HG03469 (cell line): ENCODE measurements at regions not wholly inside any gene's neighbourhood (a gene's known extent, or its start where the extent isn't known, plus 50 kb on each side); places are given as distances from the start of the nearest gene placed in this dataset.
"Not testable (repeated sequence)": the region's sequence is repeated elsewhere in the genome, so short reads cannot be mapped to it uniquely, and the experiment has no call there.

ENCODE experiments used
- ATAC-seq: cut with Tn5 transposase; IDR thresholded peaks from one replicate; pipeline ENCODE4 v1.9.1; 2021; ENCODE audit warnings: mild to moderate bottlenecking, moderate library complexity, moderate number of reproducible peaks; ENCODE audit not compliant: unreplicated experiment

DNA sequence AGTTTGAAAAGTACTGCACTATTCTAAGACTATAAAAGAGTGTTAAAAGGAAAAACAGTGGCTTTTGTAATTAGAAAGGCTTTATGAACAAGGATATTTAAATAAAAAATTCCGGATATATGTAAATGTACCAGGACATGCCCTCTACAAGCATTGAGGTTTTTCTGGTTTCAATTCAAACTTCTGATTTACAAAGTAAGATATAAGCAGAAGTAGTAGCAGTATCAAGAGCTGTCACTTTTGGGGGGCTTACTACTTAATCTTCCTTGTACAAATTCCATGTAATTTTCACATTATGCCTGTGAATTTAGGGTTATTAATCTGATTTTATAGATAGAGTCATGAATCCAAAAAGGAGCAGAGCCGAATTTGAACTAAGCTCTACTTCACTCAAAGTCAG, 170.3 kb upstream of the ATP2B1 start:
- no peak for ATAC-seq

DNA sequence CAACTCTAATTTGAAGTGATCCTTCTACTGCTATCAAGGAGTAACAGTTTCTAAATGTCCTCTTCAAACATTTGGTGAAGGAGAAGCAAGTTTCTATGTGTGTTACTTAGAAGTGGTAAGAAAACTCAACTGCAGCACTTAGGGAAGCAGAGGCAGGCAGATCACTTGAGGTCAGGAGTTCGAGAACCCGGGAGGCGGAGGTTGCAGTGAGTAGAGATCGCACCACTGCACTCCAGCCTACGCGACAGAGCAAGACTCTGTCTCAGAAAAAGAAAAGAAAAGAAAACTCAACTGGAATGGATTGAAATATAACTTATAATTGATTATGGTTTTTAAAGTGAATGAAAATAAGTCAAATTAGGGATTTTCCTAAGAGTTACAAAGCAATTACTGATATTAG, 169.7 kb upstream of the ATP2B1 start:
- no peak for ATAC-seq

GRCh38 chr12:89877671-89878070, 169.0 kb upstream of the ATP2B1 start:
- ATAC-seq: no peak

GRCh38 chr12:89877136-89877535, 168.5 kb upstream of the ATP2B1 start:
- ATAC-seq: no peak

- ATAC-seq: no peak
Observed at GRCh38 chr12:89875809-89876208, 167.2 kb upstream of the ATP2B1 start.

DNA sequence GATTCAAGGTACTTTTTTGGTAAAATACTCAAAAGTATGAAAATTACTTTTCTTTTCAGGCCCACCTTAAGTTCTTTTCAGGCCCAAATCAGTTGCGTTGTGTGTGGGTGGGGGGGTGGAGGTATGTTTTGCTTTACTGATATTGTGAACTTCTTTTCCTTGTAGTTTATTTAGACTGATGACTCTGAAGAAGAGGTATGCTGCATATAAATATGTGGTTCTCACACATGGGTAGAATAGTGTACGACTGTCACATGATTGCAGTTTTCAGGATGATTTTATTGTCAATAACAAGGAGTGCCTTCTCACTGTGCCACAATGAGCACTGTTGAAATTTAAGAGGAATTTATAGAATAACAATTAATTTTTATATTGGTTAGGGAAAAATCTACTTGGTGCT, 166.6 kb upstream of the ATP2B1 start:
- no peak for ATAC-seq

GRCh38 chr12:89874146-89874545, 165.5 kb upstream of the ATP2B1 start:
- no peak for ATAC-seq

DNA sequence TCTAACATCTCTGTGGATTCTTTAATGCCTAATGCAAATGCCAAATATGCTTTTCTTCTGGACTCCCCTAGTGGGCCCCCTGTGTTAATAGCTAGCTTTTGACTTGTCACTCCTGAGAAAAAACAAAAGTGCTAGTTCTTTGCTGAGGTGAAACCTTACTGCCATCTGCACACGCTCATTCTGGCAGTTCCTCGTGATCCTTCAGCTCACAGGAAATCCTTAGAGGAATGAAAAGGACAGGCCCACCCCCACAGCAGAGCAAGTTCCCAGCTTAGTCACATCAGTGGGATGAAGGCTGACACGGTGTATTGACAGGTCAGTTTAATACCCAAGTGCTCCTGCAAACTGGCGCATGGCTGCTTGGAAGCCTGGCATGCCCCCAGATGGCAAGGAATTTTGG, 165.1 kb upstream of the ATP2B1 start:
- ATAC-seq: no peak

GRCh38 chr12:89872922-89873630, 164.4 kb upstream of the ATP2B1 start:
- no peak for ATAC-seq

DNA sequence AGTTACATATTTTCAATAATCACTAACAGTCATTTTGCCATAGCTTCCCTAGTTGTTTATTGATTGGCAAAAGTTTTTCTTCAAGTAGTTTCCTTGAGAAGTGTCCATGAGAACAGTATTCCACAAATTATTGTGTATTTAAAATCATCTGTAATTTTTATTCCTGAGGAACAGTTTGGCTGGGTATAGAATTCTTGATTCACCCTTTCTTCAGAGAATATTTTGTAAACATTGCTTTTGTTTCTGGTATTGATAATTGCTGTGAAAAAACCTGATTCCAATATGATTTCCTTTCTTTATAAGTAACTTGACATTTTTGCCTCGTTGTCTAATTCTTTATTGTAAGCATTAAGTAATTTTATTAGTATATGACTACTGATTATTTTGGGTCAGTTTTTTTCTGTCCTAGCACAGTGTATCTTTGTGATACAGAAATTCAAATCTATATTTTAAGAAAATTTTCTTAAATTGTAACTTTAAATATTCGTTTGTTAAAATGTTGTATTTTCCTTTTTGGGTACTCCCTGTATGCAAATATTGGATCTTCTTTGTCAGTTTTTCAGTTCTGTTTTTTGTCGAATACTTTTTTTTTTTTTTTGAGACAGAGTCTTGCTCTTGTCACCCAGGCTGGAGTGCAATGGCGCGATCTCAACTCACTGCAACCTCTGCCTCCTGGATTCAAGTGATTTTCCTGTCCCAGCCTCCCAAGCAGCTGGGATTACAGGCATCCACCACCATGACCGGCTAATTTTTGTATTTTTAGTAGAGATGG, 162.0 kb upstream of the ATP2B1 start:
- no peak for ATAC-seq

DNA sequence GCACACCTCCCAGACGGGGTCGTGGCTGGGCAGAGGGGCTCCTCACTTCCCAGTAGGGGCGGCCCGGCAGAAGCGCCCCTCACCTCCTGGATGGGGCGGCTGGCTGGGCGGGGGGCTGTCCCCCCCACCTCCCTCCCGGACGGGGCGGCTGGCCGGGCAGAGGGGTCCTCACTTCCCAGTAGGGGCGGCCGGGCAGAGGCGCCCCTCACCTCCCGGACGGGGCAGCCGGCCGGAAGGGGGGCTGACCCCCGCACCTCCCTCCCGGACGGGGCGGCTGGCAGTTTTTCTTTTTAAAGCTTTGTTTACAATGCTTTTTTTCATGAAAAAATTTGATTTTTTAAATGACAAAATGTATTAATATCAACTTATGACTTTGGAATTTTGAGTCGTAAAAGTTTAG, 159.0 kb upstream of the ATP2B1 start:
- not testable (repeated sequence) for ATAC-seq

- no peak for ATAC-seq
Observed at GRCh38 chr12:89864411-89864810, 155.8 kb upstream of the ATP2B1 start.

- peak; percentile 16 for ATAC-seq
Observed at GRCh38 chr12:89863968-89864367, 155.3 kb upstream of the ATP2B1 start.

GRCh38 chr12:89863493-89863938, 154.9 kb upstream of the ATP2B1 start:
- peak; percentile 57 for ATAC-seq

DNA sequence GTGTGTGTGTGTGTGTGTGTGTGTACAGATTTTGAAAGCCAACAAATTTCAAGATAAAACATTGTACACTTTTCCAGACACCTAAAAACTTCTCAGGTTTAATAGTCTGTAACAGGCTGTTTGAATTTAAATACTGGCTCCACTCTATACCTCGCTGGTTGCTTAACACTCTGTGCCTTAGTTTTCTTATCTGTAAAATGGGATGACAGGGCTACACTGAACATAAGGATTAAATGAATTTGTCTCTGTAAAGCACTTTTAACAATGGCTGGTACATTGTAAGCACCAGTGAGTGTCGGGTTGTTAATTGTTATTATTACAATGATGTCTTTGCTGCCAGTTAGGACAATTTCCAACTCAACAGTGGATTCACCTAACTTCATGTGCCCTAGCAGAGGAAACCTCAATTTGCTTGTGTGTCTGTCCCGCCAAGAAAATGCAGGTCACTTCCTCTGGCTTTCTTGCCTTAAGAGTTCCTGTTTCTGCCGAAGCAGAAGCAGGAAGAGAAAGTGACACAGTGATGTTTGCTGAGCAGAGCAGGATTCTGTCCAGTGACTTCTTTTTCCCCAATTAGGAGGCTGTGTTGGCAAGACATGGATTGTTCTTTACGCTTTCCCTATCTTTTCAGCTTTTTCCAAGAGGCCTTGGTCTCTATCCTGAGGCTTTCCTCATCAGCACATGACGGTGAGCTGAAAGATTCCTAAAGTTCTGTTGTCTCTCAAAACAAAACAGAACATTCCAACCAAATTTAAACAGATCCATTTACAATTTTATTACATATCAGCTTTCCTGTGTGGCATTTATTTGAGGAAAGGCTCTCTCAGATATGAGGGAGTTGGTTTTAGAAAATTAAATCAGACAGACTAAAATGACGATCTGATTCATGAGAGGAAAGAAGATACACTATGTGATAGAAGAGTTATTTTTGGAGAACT, 154.1 kb upstream of the ATP2B1 start:
- peak; percentile 51 for ATAC-seq

DNA sequence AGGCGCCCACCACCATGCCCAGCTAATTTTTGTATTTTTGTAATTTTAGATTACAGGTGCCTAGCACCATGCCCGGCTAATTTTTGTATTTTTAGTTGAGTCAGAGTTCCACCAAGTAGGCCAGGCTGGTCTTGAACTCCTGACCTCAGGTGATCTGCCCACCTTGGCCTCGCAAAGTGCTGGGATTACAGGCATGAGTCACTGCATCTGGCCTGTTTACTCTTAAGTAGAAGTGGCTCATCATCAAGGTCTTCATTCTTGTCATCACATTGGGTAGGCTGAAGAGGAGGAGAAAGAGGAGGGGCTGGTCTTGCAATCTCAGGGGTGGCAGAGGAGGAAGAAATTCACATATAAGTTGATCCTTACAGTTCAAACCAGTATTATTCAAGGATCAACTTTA, 152.4 kb upstream of the ATP2B1 start:
- ATAC-seq: no peak

- no peak for ATAC-seq
Observed at GRCh38 chr12:89859508-89860220, 151.0 kb upstream of the ATP2B1 start.

GRCh38 chr12:89858718-89859117, 150.1 kb upstream of the ATP2B1 start:
- ATAC-seq: no peak

DNA sequence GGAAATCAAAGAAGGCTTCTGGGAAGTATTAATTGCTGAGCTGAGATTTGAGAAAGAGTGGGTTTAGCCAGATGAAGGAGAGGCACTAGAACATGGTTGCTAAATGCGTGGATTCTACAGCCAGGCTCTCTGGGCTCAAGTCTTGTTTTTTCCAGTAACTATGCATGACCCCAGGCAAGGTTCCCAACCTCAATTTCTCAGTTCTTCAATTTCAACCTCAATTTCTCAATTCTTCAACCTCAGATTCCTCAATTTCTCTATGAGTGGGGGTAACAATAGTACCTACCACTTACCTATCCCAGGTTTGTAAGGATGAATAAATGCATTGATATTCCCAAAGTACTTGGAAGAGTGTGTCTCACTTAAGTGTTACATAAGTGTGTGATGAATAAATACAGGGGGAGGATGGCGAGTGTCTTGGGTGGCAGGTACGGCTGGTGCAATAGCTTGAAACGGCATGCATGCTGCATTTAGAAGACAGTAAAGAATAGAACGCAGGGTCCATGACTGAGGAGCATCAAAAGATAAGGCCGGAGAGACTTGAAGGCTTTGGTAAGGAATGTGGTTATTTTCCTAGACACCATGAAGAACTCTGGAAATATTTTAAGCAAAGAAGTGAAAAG, 149.1 kb upstream of the ATP2B1 start:
- ATAC-seq: no peak

DNA sequence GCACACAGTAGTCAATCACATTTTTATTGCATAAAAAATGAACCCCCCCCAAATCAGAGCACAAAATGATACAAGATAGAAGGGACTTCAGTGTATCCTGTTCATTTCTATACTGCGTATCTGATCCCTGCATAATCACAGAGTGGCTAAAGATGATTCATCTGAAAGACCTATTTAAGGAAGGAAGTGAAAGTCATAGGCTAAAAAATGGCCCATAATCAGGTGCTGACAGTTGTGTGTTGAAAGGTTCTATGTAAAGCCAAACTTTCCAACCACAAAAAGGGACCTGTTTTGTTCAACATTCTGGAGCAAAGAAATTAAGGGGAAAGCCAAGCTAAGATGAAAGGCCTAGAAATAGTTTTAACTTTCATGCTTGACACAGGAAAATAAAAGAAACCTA, 147.8 kb upstream of the ATP2B1 start:
- ATAC-seq: peak; percentile 93
